Tongue (tissue), 1 donor: ENCODE measurements at regions not wholly inside any gene's neighbourhood (a gene's known extent, or its start where the extent isn't known, plus 50 kb on each side); places are given as distances from the start of the nearest gene placed in this dataset.

ENCODE experiments used
- DNase-seq: peaks from one replicate; pipeline ENCODE4 v3.0.0-alpha.2; 2015

GRCh38 chr10:36202881-36203280 is 560.8 kb upstream of the FZD8 start:
- no peak for DNase-seq

- no peak for DNase-seq
Measured at GRCh38 chr10:36200577-36200976, 558.5 kb upstream of the FZD8 start.

GRCh38 chr10:36198322-36198721 is 556.2 kb upstream of the FZD8 start:
- no peak for DNase-seq

- no peak for DNase-seq
Measured at GRCh38 chr10:36195364-36195763, 553.3 kb upstream of the FZD8 start.

GRCh38 chr10:36194276-36194675 is 552.2 kb upstream of the FZD8 start:
- peak; percentile 32 for DNase-seq

GRCh38 chr10:36191009-36191408 is 548.9 kb upstream of the FZD8 start:
- no peak for DNase-seq

GRCh38 chr10:36188461-36188860 is 546.4 kb upstream of the FZD8 start:
- no peak for DNase-seq

- peak; percentile 95 for DNase-seq
Measured at GRCh38 chr10:36188080-36188453, 546.0 kb upstream of the FZD8 start.

- DNase-seq, result peak; percentile 89
Measured at GRCh38 chr10:36187380-36188079, 545.4 kb upstream of the FZD8 start.

- peak; percentile 85 for DNase-seq
Measured at GRCh38 chr10:36185097-36185496, 543.0 kb upstream of the FZD8 start.

GRCh38 chr10:36183726-36184125 is 541.6 kb upstream of the FZD8 start:
- no peak for DNase-seq

GRCh38 chr10:36183056-36183455 is 541.0 kb upstream of the FZD8 start:
- DNase-seq, result no peak

- no peak for DNase-seq
Measured at GRCh38 chr10:36182606-36183005, 540.5 kb upstream of the FZD8 start.

- no peak for DNase-seq
Measured at GRCh38 chr10:36182179-36182566, 540.1 kb upstream of the FZD8 start.

- peak; percentile 65 for DNase-seq
Measured at GRCh38 chr10:36181426-36182178, 539.5 kb upstream of the FZD8 start.

GRCh38 chr10:36178616-36179015 is 536.5 kb upstream of the FZD8 start:
- DNase-seq, result no peak

GRCh38 chr10:36177071-36177470 is 535.0 kb upstream of the FZD8 start:
- DNase-seq, result no peak

- peak; percentile 58 for DNase-seq
Measured at GRCh38 chr10:36175954-36176353, 533.9 kb upstream of the FZD8 start.

GRCh38 chr10:36173364-36173763 is 531.3 kb upstream of the FZD8 start:
- no peak for DNase-seq

- DNase-seq, result peak; percentile 61
Measured at GRCh38 chr10:36171953-36172940, 530.2 kb upstream of the FZD8 start.

GRCh38 chr10:36171556-36171952 is 529.5 kb upstream of the FZD8 start:
- no peak for DNase-seq

GRCh38 chr10:36170943-36171501 is 528.9 kb upstream of the FZD8 start:
- DNase-seq, result peak; percentile 36
